RCC 7860 (cell line): ENCODE measurements at regions not wholly inside any gene's neighbourhood (a gene's known extent, or its start where the extent isn't known, plus 50 kb on each side); places are given as distances from the start of the nearest gene placed in this dataset.
"Not testable (repeated sequence)": the region's sequence is repeated elsewhere in the genome, so short reads cannot be mapped to it uniquely, and the experiment has no call there.

Source experiments
- DNase-seq: peaks from one replicate; pipeline ENCODE4 v3.0.0-alpha.2; 2015; ENCODE audit warnings: low spot score
- FAIRE-seq: peaks from 2 replicates; lab custom pipeline; 2012; peaks lifted over from hg19 to GRCh38; lab: Jason Lieb, UNC

- no peak for DNase-seq
- no peak for FAIRE-seq
These were observed 95.0 kb downstream of the SNX5 start for GRCh38 chr20:17873410-17874270.

- DNase-seq (no peak), FAIRE-seq (no peak)
These were observed 95.6 kb downstream of the SNX5 start for GRCh38 chr20:17872959-17873358.

GRCh38 chr20:17872434-17872833 lies 96.2 kb downstream of the SNX5 start:
- FAIRE-seq (no peak), DNase-seq (no peak)

- no peak for FAIRE-seq
- no peak for DNase-seq
These were observed 96.7 kb downstream of the SNX5 start for GRCh38 chr20:17871886-17872285.

DNA sequence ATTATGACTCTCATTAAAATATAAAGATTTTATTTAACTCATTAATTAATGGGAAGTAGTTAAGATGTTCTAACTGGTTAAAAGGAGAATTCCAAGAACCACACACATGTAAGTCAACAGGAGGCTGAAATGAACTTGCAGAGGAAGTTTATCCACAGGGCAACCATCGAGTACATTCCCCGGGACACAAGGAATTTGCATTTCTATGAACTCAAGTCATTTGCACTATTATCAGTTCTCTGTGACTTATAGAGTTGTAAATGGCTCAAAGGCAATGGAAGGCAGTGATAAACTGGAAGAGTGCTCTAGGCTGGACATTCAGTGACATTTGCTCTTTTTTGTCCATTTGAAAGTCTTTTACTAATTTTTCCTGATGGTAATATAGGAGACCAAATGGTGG lies 97.4 kb downstream of the SNX5 start:
- FAIRE-seq (no peak), DNase-seq (no peak)

DNA sequence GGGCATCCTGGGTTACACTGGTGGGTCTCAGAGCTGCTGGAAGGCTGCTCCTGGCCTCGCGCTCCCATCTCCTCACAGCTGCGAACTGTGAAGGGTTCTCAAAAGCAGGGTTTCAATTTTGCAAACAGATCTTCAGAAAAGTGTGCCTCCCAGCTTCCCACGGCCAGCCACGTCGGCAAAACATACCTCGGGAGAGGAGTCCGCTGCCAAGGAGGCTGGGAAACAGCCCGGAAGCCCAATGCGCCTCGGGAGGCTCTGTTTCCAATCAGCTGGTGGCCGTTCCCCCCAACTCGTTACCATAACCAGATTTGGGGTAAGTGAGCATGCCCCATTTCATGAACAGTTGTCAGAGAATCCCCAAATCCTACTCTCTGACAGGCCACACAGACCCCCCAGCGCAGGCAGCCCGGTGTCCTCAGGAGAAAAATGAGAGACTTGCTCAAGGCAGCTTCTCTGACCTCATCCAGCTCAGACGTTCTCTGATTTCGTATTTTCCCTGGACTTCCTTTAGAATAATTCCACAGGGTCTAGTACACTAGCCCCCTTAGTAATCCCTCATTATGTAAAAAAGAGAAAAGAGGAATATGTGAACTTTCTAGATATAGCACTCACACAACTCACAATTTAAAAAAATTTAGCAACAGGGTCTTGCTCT lies 98.4 kb downstream of the SNX5 start:
- FAIRE-seq (no peak), DNase-seq (no peak)

GRCh38 chr20:17869295-17869994 lies 99.1 kb downstream of the SNX5 start:
- no peak for FAIRE-seq

DNA sequence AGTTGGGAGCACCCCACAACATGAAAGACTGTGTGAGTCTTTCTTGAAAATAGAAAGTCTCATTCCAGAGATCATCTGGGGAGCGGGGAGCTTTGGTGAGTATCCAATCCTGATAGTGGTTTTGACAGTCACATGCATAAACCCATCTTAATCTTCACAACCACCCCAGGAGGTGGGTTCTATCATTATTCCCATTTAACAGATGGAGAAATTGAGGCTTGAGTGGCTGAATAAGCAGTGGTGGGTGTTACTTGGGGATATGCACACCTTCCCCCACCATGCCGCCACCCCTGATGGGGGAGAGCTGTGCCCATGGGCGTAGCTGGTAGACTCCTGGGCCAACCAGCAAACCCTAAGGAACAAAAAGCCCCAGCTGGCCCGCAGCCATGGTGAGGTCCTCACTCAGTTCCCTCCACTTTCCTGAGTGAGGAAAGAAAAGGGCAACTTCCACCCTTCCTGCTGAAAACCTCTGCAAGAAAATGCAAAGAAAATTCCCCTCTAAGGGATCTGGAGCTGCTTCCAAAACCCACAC lies 99.8 kb downstream of the SNX5 start:
- DNase-seq (no peak), FAIRE-seq (no peak)

More at GRCh38 chr20:17869295-17869994, 99.1 kb downstream of the SNX5 start:
- no peak for DNase-seq

GRCh38 chr20:17868151-17868550 lies 100.4 kb downstream of the SNX5 start:
- FAIRE-seq, result no peak
- DNase-seq, result no peak

DNA sequence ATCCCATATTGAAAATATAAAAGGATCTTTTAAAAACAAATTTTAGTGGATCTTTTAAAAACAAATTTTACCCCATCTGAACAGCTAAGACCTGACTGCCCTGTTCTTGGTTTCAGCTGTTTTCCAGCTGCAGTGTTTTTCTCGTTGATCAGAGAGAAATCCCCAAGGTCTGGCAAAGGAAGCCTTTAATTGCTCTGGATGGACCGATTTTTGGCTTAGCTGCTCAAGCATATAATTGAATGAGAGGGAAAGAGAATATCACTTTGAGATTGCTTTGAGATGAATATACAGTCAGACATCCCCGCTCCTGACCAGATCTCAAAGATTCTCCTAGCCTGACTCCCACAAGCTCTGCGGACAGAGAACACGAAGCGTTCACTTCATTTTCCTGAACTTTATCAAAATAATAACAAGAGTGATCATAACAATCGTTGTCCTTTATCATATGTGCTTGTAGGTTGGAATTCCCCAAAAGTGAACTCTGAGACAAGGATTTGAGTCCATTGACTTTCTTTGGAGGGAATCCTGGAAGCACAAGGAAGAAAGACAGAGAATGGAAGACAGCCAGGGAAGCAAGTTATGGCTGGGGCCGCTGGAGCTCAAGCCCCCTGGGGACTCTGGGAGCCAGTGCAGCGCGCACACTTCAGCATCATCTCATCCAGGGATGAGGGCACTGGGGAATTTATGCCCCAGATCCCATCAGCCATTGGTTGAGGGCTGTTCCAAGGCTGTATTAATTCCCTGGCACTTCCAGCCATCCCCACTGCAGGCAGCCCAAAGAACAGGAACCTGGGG lies 101.3 kb downstream of the SNX5 start:
- DNase-seq (no peak), FAIRE-seq (no peak)

GRCh38 chr20:17866234-17867001 lies 102.2 kb downstream of the SNX5 start:
- FAIRE-seq, result no peak
- no peak for DNase-seq

DNA sequence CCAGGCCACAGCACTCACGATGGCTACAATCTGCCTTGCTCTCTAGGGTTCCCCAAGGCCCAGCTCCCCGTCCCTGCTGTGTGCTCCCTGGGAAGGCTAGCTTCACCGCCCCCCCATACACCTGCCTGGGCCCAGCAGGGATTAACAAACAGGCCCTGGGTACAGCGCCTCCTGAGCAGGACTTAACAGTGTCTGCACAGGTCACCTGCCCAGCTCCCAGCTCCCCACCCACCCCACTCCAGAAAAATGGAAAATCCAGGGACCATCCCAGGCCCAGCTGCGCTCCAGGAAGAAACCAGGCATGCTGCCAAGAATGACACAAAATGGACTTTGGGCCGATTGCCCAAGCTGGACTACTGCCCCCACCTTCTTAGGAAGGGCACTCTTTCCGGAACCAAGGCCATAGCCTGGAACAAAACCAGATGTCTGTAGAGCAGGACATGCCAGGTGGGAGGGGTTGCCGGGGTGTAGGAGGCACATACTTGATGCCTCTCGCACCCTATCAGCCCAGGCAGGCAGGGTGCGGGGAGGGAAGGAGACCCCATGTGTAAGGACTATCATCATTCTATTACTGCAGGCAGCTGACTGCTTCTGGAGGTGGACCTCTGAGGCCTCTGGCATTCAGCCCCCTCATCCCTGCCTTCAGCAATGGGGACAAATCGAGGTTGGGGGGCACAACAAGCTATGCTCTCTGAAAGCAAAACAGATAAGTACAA lies 104.9 kb downstream of the SNX5 start:
- FAIRE-seq (no peak), DNase-seq (no peak)

DNA sequence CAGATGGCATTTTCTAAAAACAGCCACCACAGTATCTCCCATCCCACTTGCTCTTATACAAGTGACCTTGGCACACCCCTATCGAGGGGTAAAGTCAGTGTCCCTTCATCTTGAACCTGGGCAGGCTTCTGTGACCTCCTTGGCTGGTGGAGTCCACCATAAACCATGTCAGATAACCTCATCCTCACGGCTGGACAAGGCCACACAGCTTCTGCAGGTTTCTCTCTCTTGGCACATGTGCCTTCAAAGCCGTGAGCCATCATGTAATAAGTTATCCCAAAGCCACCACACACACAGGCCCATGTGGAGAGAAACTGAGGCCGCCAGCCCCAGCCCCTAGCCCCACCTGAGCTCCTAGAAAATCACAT lies 105.4 kb downstream of the SNX5 start:
- FAIRE-seq (no peak), DNase-seq (no peak)

GRCh38 chr20:17862171-17862570 lies 106.4 kb downstream of the SNX5 start:
- FAIRE-seq, result no peak

GRCh38 chr20:17861620-17862019 lies 107.0 kb downstream of the SNX5 start:
- DNase-seq, result not testable (repeated sequence)

More at GRCh38 chr20:17862171-17862570, 106.4 kb downstream of the SNX5 start:
- DNase-seq, result no peak

GRCh38 chr20:17860301-17861197 lies 108.0 kb downstream of the SNX5 start:
- DNase-seq, result no peak
- no peak for FAIRE-seq

More at GRCh38 chr20:17861620-17862019, 107.0 kb downstream of the SNX5 start:
- FAIRE-seq, result not testable (repeated sequence)

- no peak for FAIRE-seq
- no peak for DNase-seq
These were observed 108.9 kb downstream of the SNX5 start for GRCh38 chr20:17859616-17860232.
